Neural cell (in vitro differentiated cells): ENCODE measurements at regions not wholly inside any gene's neighbourhood (a gene's known extent, or its start where the extent isn't known, plus 50 kb on each side); places are given as distances from the start of the nearest gene placed in this dataset.

Experiments used
- H2AFZ ChIP-seq: fragments of 200-600, 300-800 bp; sonication (generic), shearing (Covaris generic); 2 replicates; pipeline ENCODE4 v1.6.0; 2014; ENCODE audit warnings: low read depth, mild to moderate bottlenecking, antibody characterized with exemption, low read length, moderate library complexity
- H3F3A ChIP-seq: fragments of 200-600 bp; shearing (Covaris generic); 2 replicates; pipeline ENCODE4 v1.6.1; 2016; ENCODE audit warnings: mild to moderate bottlenecking, moderate library complexity, mixed read lengths, antibody characterized with exemption, low read length; ENCODE audit not compliant: insufficient read depth, poor library complexity, severe bottlenecking
- H3K27ac ChIP-seq: fragments of 200-600, 300-800 bp; sonication (generic), shearing (Covaris generic); 2 replicates; pipeline ENCODE4 v1.5.1; 2014; ENCODE audit warnings: mild to moderate bottlenecking, low read length, moderate library complexity
- H3K27me3 ChIP-seq: fragments of 300-800, 200-600 bp; sonication (generic), shearing (Covaris generic); 2 replicates; pipeline ENCODE4 v1.6.0; 2014; ENCODE audit warnings: mild to moderate bottlenecking, low read depth, low read length, moderate library complexity; ENCODE audit not compliant: insufficient read depth
- H3K36me3 ChIP-seq: fragments of 300-800, 200-600 bp; sonication (generic), shearing (Covaris generic); 2 replicates; pipeline ENCODE4 v1.5.1; 2014; ENCODE audit warnings: mild to moderate bottlenecking, antibody characterized with exemption, low read length, moderate library complexity; ENCODE audit not compliant: insufficient read depth
- H3K4me2 ChIP-seq: fragments of 300-800, 200-600 bp; sonication (generic), shearing (Covaris generic); 2 replicates; pipeline ENCODE4 v1.6.0; 2014; ENCODE audit warnings: mild to moderate bottlenecking, low read length
- H3K4me3 ChIP-seq: fragments of 300-800, 200-600 bp; sonication (generic), shearing (Covaris generic); 2 replicates; pipeline ENCODE4 v1.5.1; 2014; ENCODE audit warnings: mild to moderate bottlenecking, low read length, moderate library complexity
- H3K79me2 ChIP-seq: fragments of 200-600 bp; shearing (Covaris generic); replicated peaks from 2 replicates; pipeline ENCODE4 v1.6.0; 2014; ENCODE audit warnings: mild to moderate bottlenecking, low read length, moderate library complexity; ENCODE audit not compliant: insufficient read depth
- H3K9ac ChIP-seq: fragments of 300-800, 200-600 bp; sonication (generic), shearing (Covaris generic); 2 replicates; pipeline ENCODE4 v1.6.1; 2016; ENCODE audit warnings: mild to moderate bottlenecking, low read length, mixed read lengths
- H3K9me2 ChIP-seq: fragments of 200-600 bp; shearing (Covaris generic); 2 replicates; pipeline ENCODE4 v1.6.1; 2016; ENCODE audit warnings: mild to moderate bottlenecking, low read length, mixed read lengths; ENCODE audit not compliant: insufficient read depth
- H3K9me3 ChIP-seq: fragments of 200-600, 300-800 bp; sonication (generic), shearing (Covaris generic); 2 replicates; pipeline ENCODE4 v1.6.1; 2016; ENCODE audit warnings: mild to moderate bottlenecking, mixed run types, low read length, moderate library complexity, mixed read lengths
- H4K20me1 ChIP-seq: fragments of 200-600 bp; shearing (Covaris generic); 2 replicates; pipeline ENCODE4 v1.6.1; 2016; ENCODE audit warnings: mild to moderate bottlenecking, mixed run types; ENCODE audit not compliant: insufficient read depth
- CTCF ChIP-seq: fragments of 450-650 bp; IDR thresholded peaks from 2 replicates; pipeline ENCODE4 v1.5.1; 2014; ENCODE audit warnings: antibody characterized with exemption, mild to moderate bottlenecking, moderate library complexity; ENCODE audit not compliant: poor library complexity, severe bottlenecking
- EP300 ChIP-seq: fragments of 450-650 bp; conservative IDR thresholded peaks from 2 replicates; pipeline ENCODE4 v1.6.1; 2014; ENCODE audit warnings: antibody characterized with exemption, mild to moderate bottlenecking, moderate library complexity; ENCODE audit not compliant: poor library complexity, severe bottlenecking
- EZH2 ChIP-seq: fragments of 200-600, 300-800 bp; shearing (Covaris generic), sonication (generic); IDR thresholded peaks from 2 replicates; pipeline ENCODE4 v1.6.1; 2014; ENCODE audit warnings: antibody characterized with exemption, low read length, borderline replicate concordance, mild to moderate bottlenecking; ENCODE audit not compliant: insufficient read depth, poor library complexity, severe bottlenecking
- MXI1 ChIP-seq: fragments of 450-650 bp; conservative IDR thresholded peaks from 2 replicates; pipeline ENCODE4 v1.6.1; 2014; ENCODE audit warnings: antibody characterized with exemption, mild to moderate bottlenecking; ENCODE audit not compliant: poor library complexity, severe bottlenecking
- POLR2AphosphoS5 ChIP-seq: IDR thresholded peaks from 2 replicates; pipeline ENCODE4 v1.6.1; 2012
- RAD21 ChIP-seq: fragments of 450-650 bp; conservative IDR thresholded peaks from 2 replicates; pipeline ENCODE4 v1.6.1; 2014; ENCODE audit warnings: antibody characterized with exemption, mild to moderate bottlenecking, moderate library complexity
- SMC3 ChIP-seq: fragments of 450-650 bp; conservative IDR thresholded peaks from 2 replicates; pipeline ENCODE4 v1.6.1; 2014; ENCODE audit warnings: antibody characterized with exemption, mild to moderate bottlenecking, moderate library complexity; ENCODE audit not compliant: poor library complexity
- TAF1 ChIP-seq: IDR thresholded peaks from 2 replicates; pipeline ENCODE4 v1.6.1; 2012; ENCODE audit warnings: low read depth
- TF ChIP-seq, protein P1 (sequence below): IDR thresholded peaks from 2 replicates; pipeline ENCODE4 v1.6.1; 2012; ENCODE audit warnings: borderline replicate concordance

GRCh38 chr10:83572036-83572435 lies 567.3 kb upstream of the GHITM start:
- H3K79me2 ChIP-seq = no peaks in the 10 kb centered on the region
- no peaks in the 10 kb centered on the region for H3K9me3 ChIP-seq
- H3K4me3 ChIP-seq = no peak overlapping the region
- H3K36me3 ChIP-seq = no peaks in the 10 kb centered on the region
- no peak overlapping the region for H2AFZ ChIP-seq
- H3K9me2 ChIP-seq = no peaks in the 10 kb centered on the region
- H3K9ac ChIP-seq = no peak overlapping the region
- H3K4me2 ChIP-seq = no peak overlapping the region
- TF ChIP-seq CTCF (no peak), EZH2 (no peak), POLR2AphosphoS5 (no peak), RAD21 (no peak), MXI1 (no peak), TAF1 (no peak), SMC3 (no peak), EP300 (no peak)
- TF ChIP-seq, protein P1, sequence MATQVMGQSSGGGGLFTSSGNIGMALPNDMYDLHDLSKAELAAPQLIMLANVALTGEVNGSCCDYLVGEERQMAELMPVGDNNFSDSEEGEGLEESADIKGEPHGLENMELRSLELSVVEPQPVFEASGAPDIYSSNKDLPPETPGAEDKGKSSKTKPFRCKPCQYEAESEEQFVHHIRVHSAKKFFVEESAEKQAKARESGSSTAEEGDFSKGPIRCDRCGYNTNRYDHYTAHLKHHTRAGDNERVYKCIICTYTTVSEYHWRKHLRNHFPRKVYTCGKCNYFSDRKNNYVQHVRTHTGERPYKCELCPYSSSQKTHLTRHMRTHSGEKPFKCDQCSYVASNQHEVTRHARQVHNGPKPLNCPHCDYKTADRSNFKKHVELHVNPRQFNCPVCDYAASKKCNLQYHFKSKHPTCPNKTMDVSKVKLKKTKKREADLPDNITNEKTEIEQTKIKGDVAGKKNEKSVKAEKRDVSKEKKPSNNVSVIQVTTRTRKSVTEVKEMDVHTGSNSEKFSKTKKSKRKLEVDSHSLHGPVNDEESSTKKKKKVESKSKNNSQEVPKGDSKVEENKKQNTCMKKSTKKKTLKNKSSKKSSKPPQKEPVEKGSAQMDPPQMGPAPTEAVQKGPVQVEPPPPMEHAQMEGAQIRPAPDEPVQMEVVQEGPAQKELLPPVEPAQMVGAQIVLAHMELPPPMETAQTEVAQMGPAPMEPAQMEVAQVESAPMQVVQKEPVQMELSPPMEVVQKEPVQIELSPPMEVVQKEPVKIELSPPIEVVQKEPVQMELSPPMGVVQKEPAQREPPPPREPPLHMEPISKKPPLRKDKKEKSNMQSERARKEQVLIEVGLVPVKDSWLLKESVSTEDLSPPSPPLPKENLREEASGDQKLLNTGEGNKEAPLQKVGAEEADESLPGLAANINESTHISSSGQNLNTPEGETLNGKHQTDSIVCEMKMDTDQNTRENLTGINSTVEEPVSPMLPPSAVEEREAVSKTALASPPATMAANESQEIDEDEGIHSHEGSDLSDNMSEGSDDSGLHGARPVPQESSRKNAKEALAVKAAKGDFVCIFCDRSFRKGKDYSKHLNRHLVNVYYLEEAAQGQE = no peak
- H3K27me3 ChIP-seq = no peaks in the 10 kb centered on the region
- H3F3A ChIP-seq = no peaks in the 10 kb centered on the region
- H4K20me1 ChIP-seq = no peaks in the 10 kb centered on the region
- H3K27ac ChIP-seq = no peak overlapping the region

GRCh38 chr10:83574770-83575169 lies 564.5 kb upstream of the GHITM start:
- Histone ChIP-seq H3K9me2 (no peaks in the 10 kb centered on the region), H4K20me1 (no peaks in the 10 kb centered on the region), H3K36me3 (no peaks in the 10 kb centered on the region), H3K27me3 (no peaks in the 10 kb centered on the region), H3F3A (no peaks in the 10 kb centered on the region), H3K4me3 (no peak overlapping the region), H3K9ac (no peak overlapping the region), H3K9me3 (no peaks in the 10 kb centered on the region), H3K79me2 (no peaks in the 10 kb centered on the region), H3K27ac (no peak overlapping the region), H3K4me2 (no peak overlapping the region), H2AFZ (no peak overlapping the region)
- TF ChIP-seq RAD21 (no peak), MXI1 (no peak), EP300 (no peak), EZH2 (no peak), SMC3 (no peak), CTCF (no peak), TAF1 (no peak), POLR2AphosphoS5 (no peak)
- TF ChIP-seq, protein P1 = no peak
